ENCODE measurements at regions not wholly inside any gene's neighbourhood (a gene's known extent, or its start where the extent isn't known, plus 50 kb on each side); places are given as distances from the start of the nearest gene placed in this dataset.

DNA sequence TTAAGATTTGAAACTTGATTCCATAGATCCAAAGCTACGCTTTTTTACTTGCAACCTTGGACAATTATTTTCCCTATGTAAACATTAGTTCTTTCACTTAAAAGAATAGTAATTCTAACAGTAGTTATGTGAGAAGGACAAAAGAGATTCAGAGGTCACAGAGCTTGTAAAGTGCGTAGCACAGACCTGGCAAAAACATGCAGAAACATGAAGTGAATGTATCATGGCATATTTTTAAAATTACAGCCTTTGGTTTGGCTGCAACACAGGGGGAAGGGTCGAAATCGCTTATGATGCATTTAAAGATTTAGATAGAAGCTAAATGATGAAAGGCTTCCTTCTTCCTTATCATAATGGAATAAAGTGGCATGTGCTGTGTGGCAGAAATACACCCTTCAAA, 1068.8 kb downstream of the ARAP2 start:
- DNase-seq: no peak
- no peak overlapping the region for H3K27ac Mint-ChIP-seq
- peaks cover 16% of the 10 kb centered on the region for H3K9me3 Mint-ChIP-seq
- no peaks in the 10 kb centered on the region for H3K4me1 Mint-ChIP-seq (ENCODE audit: low read depth)
- H3K4me3 Mint-ChIP-seq: no peak overlapping the region
- TF ChIP-seq, protein P1, sequence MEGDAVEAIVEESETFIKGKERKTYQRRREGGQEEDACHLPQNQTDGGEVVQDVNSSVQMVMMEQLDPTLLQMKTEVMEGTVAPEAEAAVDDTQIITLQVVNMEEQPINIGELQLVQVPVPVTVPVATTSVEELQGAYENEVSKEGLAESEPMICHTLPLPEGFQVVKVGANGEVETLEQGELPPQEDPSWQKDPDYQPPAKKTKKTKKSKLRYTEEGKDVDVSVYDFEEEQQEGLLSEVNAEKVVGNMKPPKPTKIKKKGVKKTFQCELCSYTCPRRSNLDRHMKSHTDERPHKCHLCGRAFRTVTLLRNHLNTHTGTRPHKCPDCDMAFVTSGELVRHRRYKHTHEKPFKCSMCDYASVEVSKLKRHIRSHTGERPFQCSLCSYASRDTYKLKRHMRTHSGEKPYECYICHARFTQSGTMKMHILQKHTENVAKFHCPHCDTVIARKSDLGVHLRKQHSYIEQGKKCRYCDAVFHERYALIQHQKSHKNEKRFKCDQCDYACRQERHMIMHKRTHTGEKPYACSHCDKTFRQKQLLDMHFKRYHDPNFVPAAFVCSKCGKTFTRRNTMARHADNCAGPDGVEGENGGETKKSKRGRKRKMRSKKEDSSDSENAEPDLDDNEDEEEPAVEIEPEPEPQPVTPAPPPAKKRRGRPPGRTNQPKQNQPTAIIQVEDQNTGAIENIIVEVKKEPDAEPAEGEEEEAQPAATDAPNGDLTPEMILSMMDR (IDR thresholded peaks at IDR 0.05): no peak
- H3K27me3 Mint-ChIP-seq (ENCODE audit: insufficient read depth): no peaks in the 10 kb centered on the region
- H3K36me3 Mint-ChIP-seq (ENCODE audit: low read depth): no peaks in the 10 kb centered on the region

DNA sequence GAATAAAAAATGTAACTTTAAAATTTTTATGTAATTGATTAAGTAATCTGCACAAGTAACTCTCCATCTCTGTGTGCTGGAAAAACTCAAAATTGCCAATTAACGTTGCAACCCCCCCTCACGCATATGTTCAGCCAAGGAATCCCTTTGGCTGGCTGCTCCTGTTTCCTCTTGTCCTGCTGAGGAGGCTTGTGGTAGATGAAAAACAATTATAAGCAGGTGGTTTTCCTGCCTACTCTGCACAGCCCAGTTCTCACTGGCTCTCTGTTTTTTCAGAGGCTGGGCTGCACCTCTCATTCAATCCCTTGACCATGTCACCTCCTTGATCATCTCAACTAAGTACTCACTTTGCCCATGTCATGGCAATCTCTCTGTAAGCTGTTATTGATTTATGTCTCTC, 1068.4 kb downstream of the ARAP2 start:
- no peaks in the 10 kb centered on the region for H3K27me3 Mint-ChIP-seq (ENCODE audit: insufficient read depth)
- no peak overlapping the region for H3K27ac Mint-ChIP-seq
- TF ChIP-seq, protein P1 (IDR thresholded peaks at IDR 0.05): no peak
- no peak overlapping the region for H3K4me3 Mint-ChIP-seq
- DNase-seq: no peak
- H3K4me1 Mint-ChIP-seq (ENCODE audit: low read depth): no peaks in the 10 kb centered on the region
- H3K36me3 Mint-ChIP-seq (ENCODE audit: low read depth): no peaks in the 10 kb centered on the region
- H3K9me3 Mint-ChIP-seq: peaks cover 13% of the 10 kb centered on the region

DNA sequence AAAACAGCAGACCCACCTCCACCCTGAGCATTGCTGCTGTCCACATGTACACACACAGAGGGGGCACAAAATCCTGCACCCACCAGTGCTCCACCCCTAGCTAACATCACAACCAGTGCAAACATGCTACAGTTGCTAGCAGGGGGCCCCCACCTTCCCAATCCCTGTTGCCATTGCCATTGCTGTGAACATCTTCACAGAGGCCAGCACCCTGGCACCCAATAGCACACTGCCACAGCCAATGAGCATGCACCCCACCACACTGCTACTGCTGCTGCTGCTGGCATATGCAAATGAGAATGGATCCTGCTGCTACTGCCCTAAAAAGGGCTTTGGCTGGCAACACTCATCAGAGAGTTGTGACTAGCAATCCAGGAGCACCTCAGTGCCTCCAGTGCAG, 1061.9 kb downstream of the ARAP2 start:
- H3K4me1 Mint-ChIP-seq (ENCODE audit: low read depth): no peaks in the 10 kb centered on the region
- DNase-seq: no peak
- TF ChIP-seq, protein P1 (IDR thresholded peaks at IDR 0.05): no peak

DNA sequence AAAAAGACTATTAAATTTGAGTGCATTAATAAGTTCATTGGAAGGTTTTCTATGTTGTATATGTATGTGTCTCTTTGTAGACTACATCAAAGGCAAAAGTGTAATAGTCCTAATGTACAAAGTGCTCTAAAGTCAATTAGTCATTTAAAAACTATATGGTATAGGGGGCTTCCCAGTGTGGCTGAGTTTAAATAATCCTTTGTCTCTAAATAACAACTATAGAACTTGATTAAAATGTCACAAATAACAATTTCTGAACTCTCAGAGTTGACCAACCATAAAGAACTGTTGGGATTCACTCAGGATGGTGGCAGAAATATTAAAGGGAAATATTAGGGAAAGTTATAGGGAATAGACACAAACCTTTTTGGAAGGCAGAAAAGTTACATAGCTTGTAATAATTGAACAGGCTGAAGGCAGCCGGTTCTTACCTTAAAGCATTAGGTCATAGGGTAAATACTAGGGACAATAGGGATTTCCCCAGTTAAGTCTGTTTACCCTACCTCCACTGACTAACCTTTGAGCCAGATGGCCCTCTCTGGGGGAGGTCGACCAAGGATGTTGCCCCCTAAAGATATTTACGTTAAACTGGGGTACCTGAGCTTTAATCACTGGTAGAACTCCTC, 1054.2 kb downstream of the ARAP2 start:
- no peak for DNase-seq
- Mint-ChIP-seq H3K4me3 (no peak overlapping the region), H3K4me1 (ENCODE audit: low read depth) (no peaks in the 10 kb centered on the region), H3K36me3 (ENCODE audit: low read depth) (no peaks in the 10 kb centered on the region), H3K9me3 (peaks cover 4% of the 10 kb centered on the region; the same call in 1 of the 2 replicates), H3K27me3 (ENCODE audit: insufficient read depth) (no peaks in the 10 kb centered on the region), H3K27ac (no peak overlapping the region)
- TF ChIP-seq, protein P1 (IDR thresholded peaks at IDR 0.05): no peak

More for the DNA sequence above, 1061.9 kb downstream of the ARAP2 start:
- no peak overlapping the region for H3K27ac Mint-ChIP-seq
- H3K36me3 Mint-ChIP-seq (ENCODE audit: low read depth): 0 out of 2 replicates have a peak, but pooled peaks cover 5% of the 10 kb centered on the region
- H3K27me3 Mint-ChIP-seq (ENCODE audit: insufficient read depth): no peaks in the 10 kb centered on the region
- peaks cover 23% of the 10 kb centered on the region for H3K9me3 Mint-ChIP-seq
- H3K4me3 Mint-ChIP-seq: no peak overlapping the region

DNA sequence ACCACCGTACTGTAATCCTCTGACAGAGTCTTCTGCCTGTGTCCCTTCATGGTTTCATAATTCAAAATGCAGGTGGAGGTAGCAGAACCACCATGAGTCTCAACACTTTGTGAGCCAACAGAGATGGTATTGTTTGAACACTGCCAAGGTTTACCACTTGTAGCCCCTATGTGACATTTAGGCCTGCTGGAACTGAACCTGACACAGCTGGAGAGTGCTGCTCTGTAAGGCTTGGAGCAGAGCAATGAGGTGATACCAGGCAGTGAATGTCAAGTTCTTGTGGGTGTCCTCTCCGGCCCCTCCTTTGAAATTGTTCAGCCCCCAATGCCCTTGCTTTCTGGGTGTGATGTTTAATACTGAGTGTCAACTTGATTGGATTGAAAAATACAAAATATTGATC, 1042.9 kb downstream of the ARAP2 start:
- no peak overlapping the region for H3K4me3 Mint-ChIP-seq
- H3K27me3 Mint-ChIP-seq (ENCODE audit: insufficient read depth): no peaks in the 10 kb centered on the region; the same call in 1 of the 2 replicates
- no peaks in the 10 kb centered on the region for H3K4me1 Mint-ChIP-seq (ENCODE audit: low read depth)
- H3K27ac Mint-ChIP-seq: no peak overlapping the region
- no peaks in the 10 kb centered on the region for H3K36me3 Mint-ChIP-seq (ENCODE audit: low read depth)
- H3K9me3 Mint-ChIP-seq: peaks cover 7% of the 10 kb centered on the region; the same call in 1 of the 2 replicates
- TF ChIP-seq, protein P1 (IDR thresholded peaks at IDR 0.05): no peak
- no peak for DNase-seq

All from HFFc6 (cell line).